Common myeloid progenitor, CD34-positive (primary cell): ENCODE measurements at regions not wholly inside any gene's neighbourhood (a gene's known extent, or its start where the extent isn't known, plus 50 kb on each side); places are given as distances from the start of the nearest gene placed in this dataset.
A peak's percentile ranks its signal among the peaks of the same experiment; 100 is the strongest.
"Not testable (repeated sequence)": the region's sequence is repeated elsewhere in the genome, so short reads cannot be mapped to it uniquely, and the experiment has no call there.

Experiments
- CTCF ChIA-PET: fragments of 350-600 bp; sonication (Branson Sonifier 250); formaldehyde crosslinking; loops from one replicate; lab custom pipeline; 2021; ENCODE audit warnings: antibody characterized with exemption; lab: Charles Lee
- POLR2A ChIA-PET: fragments of 350-600 bp; sonication (Branson Sonifier 250); formaldehyde crosslinking; loops from one replicate; lab custom pipeline; 2021; ENCODE audit warnings: antibody characterized with exemption; lab: Charles Lee
- DNase-seq, 3 donors: peaks; one replicate each; pipeline versions ENCODE4 v3.0.0 to v3.0.0-alpha.2; 2013
- H3K27ac ChIP-seq, 2 experiments: 1 replicate in 1 of 2; 2 replicates in 1 of 2; pipeline ENCODE4 v1.7.0; 2013; ENCODE audit warnings: inconsistent platforms in 2 of 2, low read length in 2 of 2, mild to moderate bottlenecking in 2 of 2, low read depth in 1 of 2, moderate library complexity in 1 of 2; ENCODE audit not compliant: severe bottlenecking in 2 of 2, insufficient read depth in 1 of 2, poor library complexity in 1 of 2
- H3K27me3 ChIP-seq, 5 experiments: replicated peaks in 2 of 5; 1 replicate in 3 of 5; 2 replicates in 2 of 5; pipeline versions ENCODE4 v1.6.1 to v1.7.0; 2013; ENCODE audit warnings: low read length in 4 of 5, mild to moderate bottlenecking in 2 of 5, moderate library complexity in 2 of 5, inconsistent platforms in 1 of 5; ENCODE audit not compliant: insufficient read depth in 5 of 5, control insufficient read depth in 4 of 5
- H3K36me3 ChIP-seq, 4 experiments: 1 replicate in 2 of 4; 2 replicates in 2 of 4; pipeline versions ENCODE4 v1.6.1 to v1.7.0; 2013; ENCODE audit warnings: low read length in 3 of 4, control low read depth in 1 of 4, mild to moderate bottlenecking in 1 of 4; ENCODE audit not compliant: control insufficient read depth in 4 of 4, insufficient read depth in 4 of 4
- H3K4me1 ChIP-seq, 4 experiments: 1 replicate in 3 of 4; 2 replicates in 1 of 4; pipeline versions ENCODE4 v1.6.1 to v1.7.1; 2013; ENCODE audit warnings: low read length in 3 of 4, mild to moderate bottlenecking in 3 of 4, control low read depth in 1 of 4, inconsistent platforms in 1 of 4, moderate library complexity in 1 of 4; ENCODE audit not compliant: control insufficient read depth in 4 of 4, insufficient read depth in 4 of 4; ENCODE audit errors: control extremely low read depth in 1 of 4
- H3K4me3 ChIP-seq, 7 experiments: 1 replicate in 4 of 7; 2 replicates in 3 of 7; pipeline versions ENCODE4 v1.5.1 to v1.7.0; 2013; ENCODE audit warnings: mild to moderate bottlenecking in 7 of 7, low read length in 6 of 7, moderate library complexity in 6 of 7, inconsistent platforms in 2 of 7, low read depth in 2 of 7, control low read depth in 1 of 7; ENCODE audit not compliant: insufficient read depth in 4 of 7, control insufficient read depth in 1 of 7; ENCODE audit errors: extremely low read depth in 1 of 7
- H3K9me3 ChIP-seq, 5 experiments: 1 replicate in 4 of 5; 2 replicates in 1 of 5; pipeline versions ENCODE4 v1.6.1 to v1.7.1; 2013; ENCODE audit warnings: low read length in 4 of 5, mild to moderate bottlenecking in 2 of 5, inconsistent platforms in 1 of 5, low read depth in 1 of 5, moderate library complexity in 1 of 5; ENCODE audit not compliant: control insufficient read depth in 4 of 5, insufficient read depth in 2 of 5; ENCODE audit errors: control extremely low read depth in 1 of 5
- WGBS: methylation state at CpG from one replicate; pipeline ENCODE4 v1.1.5; 2013; ENCODE audit not compliant: insufficient coverage; 5-methylcytosine and 5-hydroxymethylcytosine counted together

DNA sequence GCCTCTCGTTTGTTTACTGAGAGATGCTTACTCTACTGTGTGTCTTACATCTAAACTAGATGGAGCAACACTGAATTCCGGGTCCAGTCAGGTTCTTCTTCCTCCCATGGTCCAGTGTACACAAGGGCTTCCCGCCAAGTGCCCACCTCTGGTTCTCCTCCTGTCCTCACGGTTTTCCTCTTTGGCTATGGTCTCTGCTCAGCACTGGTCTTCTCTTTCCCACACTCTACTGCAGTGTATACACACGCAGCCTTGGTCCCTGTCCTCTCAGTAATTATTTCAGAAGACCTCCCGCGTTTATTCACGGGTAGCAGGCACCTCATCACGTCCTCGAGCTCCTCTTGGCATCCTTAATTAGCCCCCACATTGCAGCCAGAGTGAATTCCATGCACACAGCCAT lies 91.4 kb upstream of the PABPC3 start:
- H3K27ac ChIP-seq, POLR2A ChIA-PET, H3K4me3 ChIP-seq, H3K36me3 ChIP-seq, H3K9me3 ChIP-seq, H3K4me1 ChIP-seq, DNase-seq: not testable (repeated sequence)
- peaks cover 0 to 33% (median 8%) of the 10 kb centered on the region in 5 experiments for H3K27me3 ChIP-seq
- CTCF ChIA-PET = interaction anchor here (0.7 to 3.1 kb wide), 8 partner anchors 10 to 1069 kb away, joined by 3 to 36 read pairs (median 6); no protein-coding TSS in a partner anchor
- WGBS = no CpG with 5 or more reads among the region's 10 CpGs

DNA sequence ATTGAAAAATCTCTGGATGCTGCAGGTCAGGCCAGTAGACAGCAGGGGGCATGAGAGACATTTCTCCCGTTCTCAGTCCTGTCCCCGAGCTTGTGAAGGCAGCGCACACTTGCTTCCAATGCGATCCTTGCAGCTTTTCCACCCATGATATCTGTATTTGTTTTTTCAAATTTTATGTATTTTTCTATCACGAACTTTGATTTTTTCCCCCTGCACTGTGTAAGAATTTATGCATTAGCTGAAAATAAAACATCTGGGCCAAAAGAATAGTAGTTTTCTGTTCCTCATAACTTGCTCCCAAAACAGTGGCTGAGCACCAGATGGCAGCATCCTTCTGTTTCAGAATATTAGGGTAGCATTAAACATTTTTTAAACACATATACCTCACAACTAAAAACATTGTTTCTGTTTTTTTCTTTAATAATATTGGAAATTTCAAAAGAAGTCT lies 90.9 kb upstream of the PABPC3 start:
- H3K9me3 ChIP-seq, H3K27ac ChIP-seq, H3K4me1 ChIP-seq, POLR2A ChIA-PET, H3K36me3 ChIP-seq: not testable (repeated sequence)
- no CpG with 5 or more reads among the region's 5 CpGs for WGBS
- peak; percentile 52 to 82 (median 82) for DNase-seq
- CTCF ChIA-PET = interaction anchor here (0.7 to 3.1 kb wide), 10 partner anchors 9 to 1068 kb away, joined by 3 to 36 read pairs (median 6); no protein-coding TSS in a partner anchor
- Histone ChIP-seq H3K4me3 (peak overlapping the region in 1 of 7 experiments; percentile 42), H3K27me3 (peaks cover 0 to 27% (median 7%) of the 10 kb centered on the region in 5 experiments)

DNA sequence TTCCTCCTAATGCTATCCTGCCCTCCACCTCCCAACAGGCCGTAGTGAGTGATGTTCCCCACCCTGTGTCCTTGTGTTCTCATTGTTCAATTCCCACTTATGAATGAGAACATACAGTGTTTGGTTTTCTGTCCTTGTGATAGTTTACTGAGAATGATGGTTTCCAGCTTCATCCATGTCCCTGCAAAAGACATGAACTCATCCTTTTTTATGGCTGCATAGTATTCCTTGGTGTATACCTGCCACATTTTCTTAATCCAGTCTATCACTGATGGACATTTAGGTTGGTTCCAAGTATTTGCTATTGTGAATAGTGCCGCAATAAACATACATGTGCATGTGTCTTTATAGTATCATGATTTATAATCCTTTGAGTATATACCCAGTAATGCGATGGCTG lies 88.5 kb upstream of the PABPC3 start:
- DNase-seq, H3K4me1 ChIP-seq, H3K4me3 ChIP-seq, H3K27ac ChIP-seq, H3K27me3 ChIP-seq, H3K36me3 ChIP-seq, H3K9me3 ChIP-seq, POLR2A ChIA-PET: not testable (repeated sequence)
- CTCF ChIA-PET = interaction anchor here (3.1 kb wide), 1 partner anchor 106 kb away, joined by 36 read pairs; no protein-coding TSS in a partner anchor
- no CpG with 5 or more reads among the region's 3 CpGs for WGBS

DNA sequence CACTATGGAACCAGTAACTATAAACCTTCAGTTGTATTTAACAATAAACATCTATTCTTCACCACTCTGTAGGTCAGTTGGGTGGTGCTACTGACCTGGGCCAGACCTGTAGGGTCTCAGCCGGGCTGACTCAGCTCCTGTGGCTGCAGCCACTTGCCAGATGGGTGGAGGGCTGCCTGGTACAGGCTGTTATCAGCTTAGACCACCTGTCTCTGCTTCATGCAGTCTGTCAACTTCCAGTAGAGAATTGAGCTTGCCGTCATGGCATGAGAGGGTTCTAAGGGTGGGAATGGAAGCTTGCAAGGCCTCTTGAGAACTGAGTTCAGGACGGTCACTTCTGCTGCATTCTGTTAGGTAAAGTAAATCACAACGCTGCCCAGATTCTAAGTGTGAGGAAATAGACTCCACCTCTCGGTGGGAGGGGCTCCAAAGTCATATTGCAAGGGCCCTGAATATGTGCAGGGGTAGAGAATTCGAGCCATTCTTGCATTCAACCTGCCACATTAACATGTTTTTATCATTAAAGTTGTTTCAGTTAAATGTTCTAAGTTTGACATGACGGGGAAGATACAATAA lies 81.5 kb upstream of the PABPC3 start:
- ChIA-PET CTCF (interaction anchor here (0.6 to 2.4 kb wide), 2 partner anchors 9 to 10 kb away, joined by 3 to 7 read pairs; no protein-coding TSS in a partner anchor), POLR2A (interaction anchor here (0.6 kb wide), 1 partner anchor 28 kb away, joined by 6 read pairs; no protein-coding TSS in a partner anchor)
- DNase-seq = peak in 2 of 3 donors; percentile 44 to 69
- H3K36me3 ChIP-seq, H3K27ac ChIP-seq, H3K9me3 ChIP-seq, H3K4me3 ChIP-seq: not testable (repeated sequence)
- 62% methylated on average over 3 of the region's 7 CpGs for WGBS
- H3K27me3 ChIP-seq = peaks cover 0 to 35% (median 7%) of the 10 kb centered on the region in 5 experiments
- H3K4me1 ChIP-seq = peaks cover 0 to 12% (median 8%) of the 10 kb centered on the region in 4 experiments

DNA sequence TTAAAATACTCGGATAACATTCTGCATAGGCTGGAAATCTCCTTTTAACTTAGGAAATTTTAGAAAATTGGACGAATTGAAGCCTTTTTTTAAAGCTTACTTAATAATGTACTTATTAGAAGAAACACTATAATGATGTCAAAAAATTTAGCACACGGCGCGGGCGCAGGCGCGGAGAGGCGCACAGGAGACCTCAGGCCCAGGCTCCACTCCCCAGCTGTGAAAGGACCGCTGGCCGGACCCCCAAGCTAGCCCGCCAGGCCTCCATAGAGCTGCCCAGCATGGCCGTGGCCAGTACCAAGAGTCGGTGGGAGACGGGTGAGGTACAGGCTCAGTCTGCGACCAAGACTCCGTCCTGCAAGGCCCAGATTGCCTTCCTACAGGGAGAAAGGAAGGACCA lies 78.8 kb upstream of the PABPC3 start:
- CTCF ChIA-PET = interaction anchor here (1.1 to 1.3 kb wide), 2 partner anchors 11 to 22 kb away, joined by 3 to 4 read pairs; no protein-coding TSS in a partner anchor
- H3K9me3 ChIP-seq, H3K36me3 ChIP-seq, H3K4me3 ChIP-seq, POLR2A ChIA-PET, H3K27ac ChIP-seq, DNase-seq: not testable (repeated sequence)
- Histone ChIP-seq H3K4me1 (peaks cover 0 to 12% (median 8%) of the 10 kb centered on the region in 4 experiments), H3K27me3 (peaks cover 1 to 51% (median 13%) of the 10 kb centered on the region in 5 experiments)
- 100% methylated on average over 7 of the region's 17 CpGs for WGBS

DNA sequence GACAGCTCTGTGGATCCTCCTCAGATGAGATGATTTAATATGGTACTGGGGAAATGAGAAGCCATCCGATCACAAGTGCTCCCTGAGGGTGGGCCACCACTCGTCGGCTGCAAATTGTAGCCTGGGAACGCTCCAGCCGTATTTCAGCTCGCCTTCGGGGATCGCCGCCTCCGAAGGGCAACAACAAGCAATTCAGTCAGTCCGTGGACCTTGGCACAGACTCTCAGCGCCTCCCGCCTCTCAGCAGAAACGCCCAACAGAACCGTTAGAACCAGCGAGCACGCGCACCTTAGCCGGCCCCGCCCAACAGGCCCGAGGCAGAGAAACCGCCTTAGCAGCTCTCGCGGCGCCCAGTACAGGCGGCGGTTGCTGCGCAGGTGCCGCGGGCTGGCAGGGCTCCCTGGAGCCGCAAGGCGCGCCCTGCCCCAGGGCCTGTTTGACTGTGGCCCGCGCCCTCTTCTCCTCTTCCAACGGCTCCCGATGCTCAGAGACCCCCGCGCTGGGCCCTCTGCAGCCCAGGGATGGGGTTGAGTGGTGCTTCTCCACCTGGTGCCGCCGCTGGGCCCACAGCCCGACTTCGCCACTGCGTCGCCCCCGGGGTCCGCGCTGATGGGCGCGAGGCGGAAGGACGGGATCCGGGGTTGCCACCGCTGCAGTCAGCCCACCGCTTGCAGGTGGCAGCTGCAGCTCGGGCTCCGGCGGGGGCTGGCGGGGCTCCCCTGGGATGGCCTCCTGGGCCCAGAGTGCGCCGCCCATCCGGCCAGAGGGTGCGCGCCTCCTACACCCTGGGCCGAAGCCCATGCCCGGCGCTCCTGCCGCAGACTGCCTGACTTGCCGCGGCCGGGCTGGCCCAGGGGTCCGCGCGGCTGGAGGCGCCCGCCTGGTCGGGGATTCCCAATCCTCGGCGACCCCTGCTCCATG lies 77.9 kb upstream of the PABPC3 start:
- WGBS = under 1% methylated on average over 50 of the region's 79 CpGs
- CTCF ChIA-PET = interaction anchor here (0.6 to 1.1 kb wide), 2 partner anchors 13 to 22 kb away, joined by 3 to 4 read pairs; no protein-coding TSS in a partner anchor
- POLR2A ChIA-PET, H3K36me3 ChIP-seq, H3K27ac ChIP-seq, H3K9me3 ChIP-seq: not testable (repeated sequence)
- DNase-seq = peak; percentile 18 to 71 (median 60)
- peaks cover 0 to 12% (median 8%) of the 10 kb centered on the region in 4 experiments for H3K4me1 ChIP-seq
- H3K27me3 ChIP-seq = peaks cover 4 to 54% (median 13%) of the 10 kb centered on the region in 5 experiments
- peak overlapping the region; percentile 6 to 59 (median 41) for H3K4me3 ChIP-seq
